SK-N-SH treated with all-trans-retinoic acid at 6 μM for 48 hours (cell line): ENCODE measurements at regions not wholly inside any gene's neighbourhood (a gene's known extent, or its start where the extent isn't known, plus 50 kb on each side); places are given as distances from the start of the nearest gene placed in this dataset.

Experiments
- ATAC-seq: fragments of 200-7000 bp; cut with Tn5 transposase; 3 replicates; pipeline ENCODE4 v1.9.1; 2020; ENCODE audit warnings: mild to moderate bottlenecking, moderate library complexity
- ARNTL ChIP-seq: fragments of 450-650 bp; formaldehyde crosslinking; IDR thresholded peaks from 2 replicates; pipeline ENCODE4 v1.5.0; 2020; ENCODE audit warnings: low read depth, mild to moderate bottlenecking, moderate library complexity, borderline replicate concordance
- BACH2 ChIP-seq: fragments of 250-450 bp; sonication (Bioruptor Pico); IDR thresholded peaks from 2 replicates; pipeline ENCODE4 v1.9.0; 2021; ENCODE audit warnings: mild to moderate bottlenecking, borderline replicate concordance
- CREB5 ChIP-seq: fragments of 250-450 bp; sonication (Bioruptor Pico); IDR thresholded peaks from 2 replicates; pipeline ENCODE4 v1.5.1; 2020; ENCODE audit warnings: low read depth, mild to moderate bottlenecking, moderate library complexity
- CSDC2 ChIP-seq: fragments of 250-450 bp; sonication (Bioruptor Pico); IDR thresholded peaks from 2 replicates; pipeline ENCODE4 v1.5.0; 2020; ENCODE audit warnings: mild to moderate bottlenecking, moderate library complexity
- CSRNP3 ChIP-seq: fragments of 250-450 bp; sonication (Bioruptor Pico); IDR thresholded peaks from 2 replicates; pipeline ENCODE4 v1.5.1; 2021; ENCODE audit warnings: mild to moderate bottlenecking, moderate library complexity
- ESRRG ChIP-seq: fragments of 250-450 bp; sonication (Bioruptor Pico); IDR thresholded peaks from 2 replicates; pipeline ENCODE4 v1.6.1; 2021; ENCODE audit warnings: mild to moderate bottlenecking
- GLIS3 ChIP-seq: fragments of 250-450 bp; sonication (Bioruptor Pico); IDR thresholded peaks from 2 replicates; pipeline ENCODE4 v1.5.0; 2020; ENCODE audit warnings: mild to moderate bottlenecking, moderate library complexity
- ISL1 ChIP-seq: fragments of 250-450 bp; sonication (Bioruptor Pico); IDR thresholded peaks from 2 replicates; pipeline ENCODE4 v2.1.2; 2022; ENCODE audit warnings: mild to moderate bottlenecking, moderate library complexity
- OSR1 ChIP-seq: fragments of 250-450 bp; sonication (Bioruptor Pico); IDR thresholded peaks from 2 replicates; pipeline ENCODE4 v1.8.0; 2022; ENCODE audit warnings: moderate library complexity, mild to moderate bottlenecking, inconsistent platforms
- PPARA ChIP-seq: fragments of 250-450 bp; sonication (Bioruptor Pico); IDR thresholded peaks from 2 replicates; pipeline ENCODE4 v1.5.0; 2020; ENCODE audit warnings: mild to moderate bottlenecking, borderline replicate concordance
- RARB ChIP-seq: fragments of 250-450 bp; sonication (Bioruptor Pico); IDR thresholded peaks from 2 replicates; pipeline ENCODE4 v1.8.0; 2021; ENCODE audit warnings: mild to moderate bottlenecking, moderate library complexity
- SNAI2 ChIP-seq: fragments of 250-450 bp; sonication (Bioruptor Pico); IDR thresholded peaks from 2 replicates; pipeline ENCODE4 v1.5.0; 2020; ENCODE audit warnings: mild to moderate bottlenecking, moderate library complexity
- TCF4 ChIP-seq: fragments of 250-450 bp; sonication (Bioruptor Pico); IDR thresholded peaks from 2 replicates; pipeline ENCODE4 v1.8.0; 2021; ENCODE audit warnings: mild to moderate bottlenecking, moderate library complexity, borderline replicate concordance
- TSHZ2 ChIP-seq: fragments of 250-450 bp; sonication (Bioruptor Pico); IDR thresholded peaks from 2 replicates; pipeline ENCODE4 v1.5.0; 2020; ENCODE audit warnings: mild to moderate bottlenecking, moderate library complexity
- ZC3H10 ChIP-seq: fragments of 250-450 bp; sonication (Bioruptor Pico); IDR thresholded peaks from 2 replicates; pipeline ENCODE4 v1.5.1; 2021; ENCODE audit warnings: mild to moderate bottlenecking, moderate library complexity
- ZFP3 ChIP-seq: fragments of 250-450 bp; sonication (Bioruptor Pico); IDR thresholded peaks from 2 replicates; pipeline ENCODE4 v1.5.0; 2020; ENCODE audit warnings: mild to moderate bottlenecking, moderate library complexity
- ZFP30 ChIP-seq: fragments of 450-650 bp; formaldehyde crosslinking; IDR thresholded peaks from 2 replicates; pipeline ENCODE4 v1.5.0; 2022; ENCODE audit warnings: mild to moderate bottlenecking, moderate library complexity
- ZNF565 ChIP-seq: fragments of 450-650 bp; formaldehyde crosslinking; conservative IDR thresholded peaks from 2 replicates; pipeline ENCODE4 v1.5.0; 2020; ENCODE audit warnings: low read depth, mild to moderate bottlenecking, moderate library complexity
- ZNF8 ChIP-seq: fragments of 450-650 bp; formaldehyde crosslinking; IDR thresholded peaks from 2 replicates; pipeline ENCODE4 v1.5.0; 2020; ENCODE audit warnings: mild to moderate bottlenecking, moderate library complexity

- TF ChIP-seq TSHZ2 (CRISPR knock-in tag), result no peak
- TF ChIP-seq, all 23 proteins: peak for 0
Measured at GRCh38 chr9:108382310-108382709, 473.5 kb downstream of the ACTL7B start (continued).

- no peak for TF ChIP-seq PPARA
- no peak for TF ChIP-seq ZNF8 (CRISPR knock-in tag)
- no peak for TF ChIP-seq CREB5 (CRISPR knock-in tag)
- TF ChIP-seq TCF4 (CRISPR knock-in tag), result no peak
- TF ChIP-seq ZFP3 (CRISPR knock-in tag), result no peak
- no peak for TF ChIP-seq CSDC2 (CRISPR knock-in tag)
- no peak for TF ChIP-seq GLIS3
- no peak for ATAC-seq
Measured at GRCh38 chr9:108377881-108378280, 477.9 kb downstream of the ACTL7B start.

- no peak for ATAC-seq
Measured at GRCh38 chr9:108377382-108377781, 478.4 kb downstream of the ACTL7B start.

GRCh38 chr9:108376140-108376539 lies 479.6 kb downstream of the ACTL7B start:
- TF ChIP-seq ZFP30 (CRISPR knock-in tag) (no peak), RARB (CRISPR knock-in tag) (no peak), ESRRG (CRISPR knock-in tag) (no peak), BACH2 (CRISPR knock-in tag) (no peak), SNAI2 (CRISPR knock-in tag) (no peak), CSRNP3 (no peak), CSDC2 (CRISPR knock-in tag) (no peak), ZNF8 (CRISPR knock-in tag) (no peak), TSHZ2 (CRISPR knock-in tag) (no peak), PPARA (no peak), ZFP3 (CRISPR knock-in tag) (no peak), ZNF565 (no peak), ZC3H10 (CRISPR knock-in tag) (no peak), ISL1 (no peak), ARNTL (CRISPR knock-in tag) (no peak), CREB5 (CRISPR knock-in tag) (no peak), TCF4 (CRISPR knock-in tag) (no peak)
- no peak for ATAC-seq

More at GRCh38 chr9:108377382-108377781, 478.4 kb downstream of the ACTL7B start:
- TF ChIP-seq BACH2 (CRISPR knock-in tag), result no peak
- no peak for TF ChIP-seq OSR1
- TF ChIP-seq CREB5 (CRISPR knock-in tag), result no peak
